T-helper 17 cell (primary cell): ENCODE measurements at regions not wholly inside any gene's neighbourhood (a gene's known extent, or its start where the extent isn't known, plus 50 kb on each side); places are given as distances from the start of the nearest gene placed in this dataset.

Experiments
- ATAC-seq: fragments of 150-1000 bp; cut with Tn5 transposase; 2 replicates; pipeline ENCODE4 v1.10.0; 2021; ENCODE audit warnings: mild to moderate bottlenecking, moderate library complexity
- DNase-seq, 3 donors: peaks; one replicate each; pipeline versions ENCODE4 v3.0.0 to v3.0.0-alpha.2; 2020 to 2021
- H3K9me3 ChIP-seq: one replicate; pipeline ENCODE4 v1.7.0; 2013; ENCODE audit warnings: low read length, mild to moderate bottlenecking; ENCODE audit not compliant: control insufficient read depth, poor library complexity, severe bottlenecking
- H3K27ac Mint-ChIP-seq: one replicate; pipeline ENCODE4 v1.8.0; 2022; ENCODE audit warnings: mild to moderate bottlenecking, moderate library complexity, mixed read lengths
- H3K27me3 Mint-ChIP-seq: one replicate; pipeline ENCODE4 v1.8.0; 2022; ENCODE audit warnings: mixed read lengths
- H3K36me3 Mint-ChIP-seq: one replicate; pipeline ENCODE4 v1.8.0; 2022; ENCODE audit warnings: low read depth, mixed read lengths
- H3K4me1 Mint-ChIP-seq: one replicate; pipeline ENCODE4 v1.8.0; 2022; ENCODE audit warnings: mild to moderate bottlenecking, mixed read lengths
- H3K4me3 Mint-ChIP-seq: one replicate; pipeline ENCODE4 v1.8.0; 2022; ENCODE audit warnings: mild to moderate bottlenecking, moderate library complexity, mixed read lengths

DNA sequence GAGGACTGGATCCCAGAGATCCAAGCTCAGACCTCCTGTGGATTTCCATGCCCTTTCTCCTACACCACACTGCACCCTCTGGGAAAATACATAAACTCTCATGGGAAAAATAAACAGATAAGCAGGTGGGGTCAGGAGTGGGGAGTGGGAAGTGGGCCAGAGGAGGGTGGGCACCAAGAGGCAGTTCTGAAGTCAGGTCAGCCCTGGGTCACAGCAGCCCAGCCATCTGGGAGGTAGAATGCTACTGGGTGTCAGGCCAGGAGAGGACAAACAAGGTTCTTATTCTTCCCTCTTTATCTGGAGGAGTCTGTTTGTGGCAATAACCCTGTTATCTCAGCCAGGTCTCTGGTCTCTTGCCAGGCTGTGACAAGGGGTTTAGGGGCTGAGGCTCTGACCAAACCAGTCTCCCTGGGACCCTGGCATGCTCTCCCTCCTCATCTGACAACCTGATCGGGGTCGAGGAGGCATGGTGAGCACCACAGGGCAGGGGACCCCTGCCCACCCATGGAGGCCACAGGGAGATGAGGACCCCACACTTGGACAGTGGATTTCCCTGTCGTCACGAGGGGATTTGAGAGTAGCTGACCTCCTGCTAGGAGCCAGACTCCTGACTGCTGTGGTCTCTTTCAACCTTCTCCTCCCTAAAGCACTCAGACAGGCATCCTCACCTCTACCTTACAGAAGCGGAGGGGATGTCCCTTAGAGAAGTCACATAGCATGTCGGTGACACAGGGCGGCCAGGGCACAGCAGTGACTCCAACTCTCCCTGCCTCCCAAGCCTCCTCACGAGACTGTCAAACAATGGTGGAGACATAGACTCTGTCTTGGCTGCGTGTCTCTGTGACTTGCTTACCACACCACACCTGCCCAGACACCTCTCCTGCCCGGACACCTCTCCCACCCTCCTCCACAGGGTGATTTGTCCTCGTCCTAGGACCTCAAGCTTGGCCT lies 51.3 kb upstream of the IFFO2 start:
- H3K27ac Mint-ChIP-seq = no peak overlapping the region
- peaks cover 21% of the 10 kb centered on the region for H3K27me3 Mint-ChIP-seq
- ATAC-seq (no peak), DNase-seq (no peak)
- H3K9me3 ChIP-seq = no peaks in the 10 kb centered on the region
- H3K4me1 Mint-ChIP-seq = peaks cover 22% of the 10 kb centered on the region
- H3K4me3 Mint-ChIP-seq = no peak overlapping the region
- peaks cover 6% of the 10 kb centered on the region for H3K36me3 Mint-ChIP-seq

DNA sequence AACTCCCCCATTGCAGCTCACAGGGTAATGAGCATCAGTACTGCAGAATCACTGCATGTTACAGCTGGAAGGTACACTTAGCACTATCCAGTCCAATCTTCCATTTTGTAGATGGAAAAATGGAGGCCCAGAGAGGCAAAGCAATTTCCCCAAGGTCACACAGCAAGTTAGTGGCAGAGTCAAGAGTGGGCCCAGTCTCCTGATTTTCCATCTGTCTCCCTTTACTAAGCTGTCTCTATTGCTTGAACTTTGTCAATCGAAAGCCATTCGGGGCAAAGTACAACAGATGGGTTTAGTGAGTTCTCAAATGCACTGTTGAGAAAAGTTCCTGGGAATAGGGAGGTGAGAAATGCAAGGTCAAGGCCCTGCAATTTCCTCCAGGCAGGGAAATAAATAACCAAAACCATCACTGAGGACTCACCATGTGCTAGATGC lies 50.4 kb upstream of the IFFO2 start:
- H3K27me3 Mint-ChIP-seq = peaks cover 21% of the 10 kb centered on the region
- peaks cover 6% of the 10 kb centered on the region for H3K36me3 Mint-ChIP-seq
- ATAC-seq = no peak
- H3K27ac Mint-ChIP-seq = no peak overlapping the region
- no peak for DNase-seq
- H3K9me3 ChIP-seq = no peaks in the 10 kb centered on the region
- no peak overlapping the region for H3K4me3 Mint-ChIP-seq
- H3K4me1 Mint-ChIP-seq = peaks cover 20% of the 10 kb centered on the region
